Activated CD4-positive, alpha-beta T cell treated with anti-CD3 and anti-CD28 coated beads, Interleukin-2, amount 50 U/mL, for 24 hours (primary cell): ENCODE measurements at regions not wholly inside any gene's neighbourhood (a gene's known extent, or its start where the extent isn't known, plus 50 kb on each side); places are given as distances from the start of the nearest gene placed in this dataset.

ENCODE experiments used
- DNase-seq, 2 donors: peaks; one replicate each; pipeline ENCODE4 v3.0.0-alpha.2; 2020; ENCODE audit warnings: low read depth in 1 of 2, low spot score in 1 of 2

GRCh38 chr9:99678566-99678965, 143.1 kb upstream of the NR4A3 start:
- DNase-seq: no peak

- DNase-seq: no peak
Observed at GRCh38 chr9:99680191-99680590, 141.5 kb upstream of the NR4A3 start.

DNA sequence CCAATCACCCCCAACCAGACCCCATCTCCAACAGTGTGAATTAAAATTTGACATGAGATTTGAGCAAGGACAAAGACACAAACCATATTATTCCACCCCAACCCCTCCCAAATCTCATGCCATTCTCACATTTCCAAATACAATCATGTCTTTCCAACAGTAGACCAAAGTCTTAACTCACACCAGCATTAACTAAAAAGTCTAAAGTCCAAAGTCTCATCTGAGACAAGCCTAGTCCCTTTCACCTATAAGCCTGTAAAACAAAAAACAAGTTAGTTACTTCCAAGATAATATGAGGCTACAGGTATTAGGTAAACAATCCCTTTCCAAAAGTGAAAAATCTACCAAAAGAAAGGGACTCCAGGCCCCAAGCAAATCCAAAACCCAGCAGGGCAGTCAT, 140.6 kb upstream of the NR4A3 start:
- DNase-seq: no peak

GRCh38 chr9:99682378-99682777, 139.3 kb upstream of the NR4A3 start:
- no peak for DNase-seq

DNA sequence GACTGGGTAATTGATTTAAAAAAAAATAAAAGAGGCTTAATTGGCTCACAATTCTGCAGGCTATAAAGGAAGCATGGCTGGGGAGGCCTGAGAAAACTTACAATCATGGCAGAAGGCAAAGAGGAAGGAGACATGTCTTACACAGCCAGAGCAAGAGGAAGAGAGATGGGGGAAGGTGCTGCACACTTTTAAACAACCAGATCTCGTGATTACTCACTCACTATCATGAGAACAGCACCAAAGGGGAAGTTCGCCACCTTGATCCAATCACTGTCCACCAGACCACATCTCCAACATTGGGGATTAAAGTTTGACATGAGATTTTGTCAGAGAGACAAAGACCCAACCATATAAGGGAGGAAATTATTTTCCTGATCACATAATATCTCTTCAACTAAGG, 138.8 kb upstream of the NR4A3 start:
- DNase-seq: no peak

- DNase-seq: no peak
Observed at GRCh38 chr9:99690573-99690972, 131.1 kb upstream of the NR4A3 start.

DNA sequence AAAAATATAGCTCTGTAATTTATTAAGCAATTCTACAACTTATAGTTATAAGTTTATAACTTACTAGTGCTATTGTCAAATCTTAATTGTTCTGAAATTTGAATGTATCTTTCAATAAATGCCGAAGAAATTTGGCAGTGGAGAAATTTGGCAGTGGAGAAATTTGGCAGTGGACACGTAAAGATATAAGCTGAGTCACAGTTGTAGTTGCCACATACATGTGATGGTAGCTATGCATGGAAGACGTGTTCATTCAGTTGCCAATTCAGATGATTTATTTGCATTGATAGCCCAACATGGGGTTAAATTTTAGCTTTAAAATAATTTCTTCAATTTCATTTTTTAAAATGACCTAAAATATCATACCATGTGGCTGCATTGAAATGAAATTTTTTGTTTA, 127.8 kb upstream of the NR4A3 start:
- DNase-seq: no peak

DNA sequence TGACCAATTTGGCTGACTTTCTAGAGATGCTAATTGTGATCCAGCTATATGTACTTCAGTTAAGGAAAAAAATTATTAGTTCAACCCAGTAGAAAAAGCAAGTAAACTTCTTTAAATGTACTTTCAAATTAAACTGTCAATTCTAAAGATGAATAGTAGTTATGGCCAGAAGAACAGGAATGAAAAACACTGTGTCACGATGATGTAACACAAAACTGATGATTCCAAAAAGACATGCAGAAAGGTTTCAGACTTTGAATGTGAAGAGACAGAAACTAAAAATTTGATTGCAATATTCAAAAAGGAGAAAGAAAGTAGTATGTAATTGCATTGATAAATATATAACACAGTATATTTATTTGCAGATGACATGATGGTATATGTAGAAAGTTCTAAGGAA, 127.3 kb upstream of the NR4A3 start:
- no peak for DNase-seq

DNA sequence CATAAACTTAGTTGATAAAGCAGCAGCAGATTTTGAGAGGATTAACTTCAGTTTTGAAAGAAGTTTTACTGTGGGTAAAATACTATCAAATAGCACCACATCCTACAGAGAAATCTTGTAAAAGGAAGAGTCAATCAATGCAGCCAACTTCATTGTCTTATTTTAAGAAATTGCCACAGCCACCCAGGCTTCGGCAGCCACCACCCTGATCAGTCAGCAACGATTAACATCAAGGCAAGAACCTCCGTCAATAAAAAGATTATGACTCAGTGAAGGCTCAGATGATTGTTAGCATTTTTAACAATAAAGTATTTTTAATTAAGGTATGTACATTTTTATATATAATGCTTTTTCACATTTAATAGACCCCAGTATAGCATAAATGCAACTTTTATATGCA, 122.3 kb upstream of the NR4A3 start:
- no peak for DNase-seq

DNA sequence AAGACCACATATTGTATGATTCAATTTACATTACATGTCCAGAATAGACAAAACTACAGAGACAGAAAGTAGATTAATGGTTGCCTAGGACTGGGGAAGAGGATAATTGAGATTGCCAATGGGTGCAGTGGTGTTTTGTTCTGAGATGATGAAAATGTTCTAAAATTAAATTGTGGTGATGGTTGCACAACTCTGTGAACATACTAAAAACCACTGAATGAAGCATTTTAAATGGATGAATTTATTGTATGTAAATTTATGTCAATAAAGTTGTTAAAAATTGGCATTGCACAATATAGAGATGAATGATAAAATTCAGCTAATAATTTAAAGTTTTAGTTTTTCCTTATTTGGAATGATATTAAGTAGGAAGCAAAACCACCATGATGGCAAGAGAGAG, 109.5 kb upstream of the NR4A3 start:
- no peak for DNase-seq

DNA sequence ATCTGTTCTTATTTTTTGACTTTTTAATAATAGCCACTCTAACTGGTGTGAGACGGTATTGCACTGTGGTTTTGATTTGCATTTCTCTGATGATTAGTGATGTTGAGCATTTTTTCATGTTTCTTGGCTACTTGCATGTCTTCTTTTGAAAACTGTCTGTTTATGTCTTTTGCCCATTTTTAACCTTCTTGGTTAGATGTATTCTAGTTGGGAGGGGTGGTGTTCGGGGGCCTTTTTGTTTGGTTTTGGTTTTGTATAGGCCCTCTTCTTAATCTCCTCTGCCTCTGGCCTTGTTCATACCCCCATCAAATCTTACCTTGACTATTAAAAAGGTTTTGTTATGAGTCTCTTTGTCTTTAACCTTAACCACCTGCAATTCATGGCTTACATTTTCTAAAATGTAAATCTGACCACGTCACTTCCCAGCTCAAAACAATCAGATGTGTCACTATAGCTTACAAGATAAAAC, 107.8 kb upstream of the NR4A3 start:
- DNase-seq: no peak

- DNase-seq: no peak
Observed at GRCh38 chr9:99718631-99719030, 103.1 kb upstream of the NR4A3 start.

- no peak for DNase-seq
Observed at GRCh38 chr9:99720455-99721050, 101.1 kb upstream of the NR4A3 start.

- no peak for DNase-seq
Observed at GRCh38 chr9:99721898-99722297, 99.8 kb upstream of the NR4A3 start.

- no peak for DNase-seq
Observed at GRCh38 chr9:99722877-99723276, 98.8 kb upstream of the NR4A3 start.

DNA sequence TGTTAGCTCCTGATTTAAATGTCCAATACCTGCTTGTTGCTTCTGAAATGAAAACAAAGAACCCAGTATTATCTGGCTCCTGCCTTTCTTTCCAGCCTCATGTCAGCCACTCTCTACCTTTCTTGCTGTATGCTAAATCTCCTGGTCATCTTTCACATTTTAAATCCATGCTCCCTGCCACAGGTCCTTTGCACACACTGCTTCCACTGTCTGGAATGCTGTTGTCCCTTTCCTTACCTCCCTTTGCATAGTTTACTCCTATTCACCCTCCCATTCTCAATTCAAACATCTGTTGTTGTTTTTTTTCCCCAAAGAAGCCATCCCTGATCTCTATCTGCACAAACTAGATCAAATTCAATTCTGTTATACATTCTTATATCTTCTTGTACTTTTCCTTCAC, 97.0 kb upstream of the NR4A3 start:
- no peak for DNase-seq

DNA sequence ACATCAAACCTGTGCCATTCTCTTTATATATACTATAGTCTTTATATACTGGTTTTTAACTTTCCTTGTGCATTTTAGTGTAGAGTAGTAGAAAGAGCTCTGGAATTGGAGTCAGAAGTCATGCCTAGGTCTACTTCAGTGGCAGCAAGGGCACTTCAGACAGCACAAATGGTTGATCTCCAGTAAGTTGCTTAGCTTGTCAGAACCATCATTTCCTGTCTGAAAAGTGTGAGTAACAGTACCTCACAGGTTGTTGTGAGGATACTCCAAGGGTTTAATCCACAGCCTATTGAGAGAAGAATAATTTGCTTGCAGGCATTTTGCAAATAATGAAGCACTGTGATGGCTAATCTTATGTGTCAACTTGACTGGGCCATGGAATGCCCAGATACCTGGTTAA, 95.8 kb upstream of the NR4A3 start:
- DNase-seq: no peak

GRCh38 chr9:99726758-99727157, 94.9 kb upstream of the NR4A3 start:
- no peak for DNase-seq

GRCh38 chr9:99730062-99730461, 91.6 kb upstream of the NR4A3 start:
- no peak for DNase-seq

DNA sequence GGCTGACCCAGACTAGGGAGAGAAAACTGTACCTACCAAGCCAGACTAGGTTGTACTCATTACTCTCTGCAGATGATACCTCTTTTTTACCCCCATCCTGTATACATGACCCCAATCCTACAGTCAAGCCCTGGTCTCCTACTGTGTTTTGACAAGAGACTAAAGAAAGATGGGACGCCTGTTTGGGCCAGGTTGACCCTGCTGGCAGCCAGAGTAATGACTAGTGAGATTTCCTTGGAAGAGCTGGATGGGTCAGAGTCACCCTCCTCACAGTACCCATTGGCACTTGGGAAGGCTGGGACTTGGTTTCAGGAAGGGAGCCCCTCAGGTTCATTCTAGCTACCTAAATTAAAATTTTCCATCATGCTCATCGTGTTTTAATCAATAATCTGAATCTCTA, 89.7 kb upstream of the NR4A3 start:
- DNase-seq: no peak

DNA sequence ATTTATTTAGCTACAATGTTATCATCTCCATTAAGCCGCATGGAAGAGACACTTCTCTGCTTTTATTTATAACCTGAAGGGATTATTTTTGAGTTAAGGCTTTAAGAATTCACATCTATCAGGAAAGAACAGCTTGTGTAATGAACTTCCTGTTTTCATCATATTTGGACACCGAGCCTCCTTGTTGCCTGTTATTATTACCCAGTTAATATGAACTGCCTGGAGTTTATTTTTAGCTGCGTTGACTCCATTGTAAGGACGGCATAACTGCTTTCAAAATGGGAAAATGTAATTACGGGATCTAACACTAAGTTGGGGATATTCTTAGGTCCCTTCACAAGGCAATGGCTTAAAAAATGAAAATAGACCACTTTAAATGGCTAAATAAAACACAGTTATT, 89.0 kb upstream of the NR4A3 start:
- DNase-seq: no peak

GRCh38 chr9:99735041-99735440, 86.6 kb upstream of the NR4A3 start:
- no peak for DNase-seq

- DNase-seq: no peak
Observed at GRCh38 chr9:99736291-99736690, 85.4 kb upstream of the NR4A3 start.

DNA sequence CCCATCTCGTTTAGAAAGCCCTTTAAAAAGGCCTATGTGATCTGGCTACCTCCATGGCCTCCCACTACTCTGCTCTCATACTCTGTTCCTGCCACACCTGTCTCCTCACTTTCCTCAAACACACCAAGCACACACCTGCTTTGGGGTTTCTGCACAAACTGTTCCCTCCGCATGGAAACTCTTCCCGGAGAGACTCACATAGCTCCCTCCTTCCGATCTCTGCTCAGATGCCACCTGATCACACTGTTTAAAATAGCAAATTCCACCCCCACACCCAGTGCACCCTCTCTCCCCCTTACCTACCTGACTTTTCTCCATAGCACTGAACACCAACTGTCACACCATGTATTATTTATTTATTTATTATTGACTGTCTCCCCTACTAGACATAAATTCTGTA, 84.0 kb upstream of the NR4A3 start:
- no peak for DNase-seq
